HG02840 (cell line): ENCODE measurements at regions not wholly inside any gene's neighbourhood (a gene's known extent, or its start where the extent isn't known, plus 50 kb on each side); places are given as distances from the start of the nearest gene placed in this dataset.

Source experiments
- ATAC-seq: cut with Tn5 transposase; IDR thresholded peaks from one replicate; pipeline ENCODE4 v1.9.1; 2021; ENCODE audit warnings: mild to moderate bottlenecking, moderate library complexity, moderate number of reproducible peaks; ENCODE audit not compliant: unreplicated experiment, low FRiP score

- no peak for ATAC-seq
Observed at GRCh38 chr4:111535792-111536191, 609.5 kb upstream of the FAM241A start.

GRCh38 chr4:111537165-111537564 is 608.1 kb upstream of the FAM241A start:
- ATAC-seq: no peak

DNA sequence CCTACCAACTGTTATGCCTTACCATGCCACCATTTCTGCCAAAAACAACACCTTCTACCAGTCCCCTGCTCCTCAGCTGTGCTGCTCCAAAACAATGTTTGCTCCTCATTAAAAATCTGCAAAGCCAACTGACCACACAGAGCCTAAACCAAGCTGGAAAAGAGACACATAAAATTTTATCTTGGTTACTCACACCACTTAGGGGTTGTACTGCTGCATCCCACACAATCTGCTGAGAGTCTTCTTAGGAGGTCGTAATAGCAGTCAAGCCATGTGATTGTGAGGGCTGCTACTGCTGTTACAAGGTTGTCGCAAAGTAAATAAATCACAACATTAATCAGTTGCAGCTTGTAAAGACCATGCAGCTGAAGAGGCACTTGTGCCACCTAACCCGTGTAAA is 607.4 kb upstream of the FAM241A start:
- ATAC-seq: no peak

- no peak for ATAC-seq
Observed at GRCh38 chr4:111540671-111541070, 604.6 kb upstream of the FAM241A start.

DNA sequence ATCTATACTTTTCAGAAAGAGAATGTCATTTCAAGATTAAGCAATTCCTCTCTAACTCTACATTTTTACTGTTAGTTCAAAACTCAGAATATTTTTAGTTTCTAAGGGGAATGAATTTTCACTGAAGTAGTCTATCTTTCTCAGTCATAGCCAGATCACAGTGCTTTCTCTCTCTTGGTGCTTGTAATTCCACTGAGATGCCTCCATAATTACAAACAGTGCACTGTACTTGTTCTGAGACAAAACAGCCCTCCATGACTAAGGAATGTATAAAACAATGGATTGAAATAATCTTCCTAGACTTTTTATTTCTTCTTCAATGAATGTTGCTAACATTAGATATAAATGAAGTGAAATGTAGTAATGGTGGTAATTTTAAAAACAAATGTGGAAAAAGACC is 603.2 kb upstream of the FAM241A start:
- no peak for ATAC-seq

GRCh38 chr4:111546881-111547280 is 598.4 kb upstream of the FAM241A start:
- no peak for ATAC-seq

DNA sequence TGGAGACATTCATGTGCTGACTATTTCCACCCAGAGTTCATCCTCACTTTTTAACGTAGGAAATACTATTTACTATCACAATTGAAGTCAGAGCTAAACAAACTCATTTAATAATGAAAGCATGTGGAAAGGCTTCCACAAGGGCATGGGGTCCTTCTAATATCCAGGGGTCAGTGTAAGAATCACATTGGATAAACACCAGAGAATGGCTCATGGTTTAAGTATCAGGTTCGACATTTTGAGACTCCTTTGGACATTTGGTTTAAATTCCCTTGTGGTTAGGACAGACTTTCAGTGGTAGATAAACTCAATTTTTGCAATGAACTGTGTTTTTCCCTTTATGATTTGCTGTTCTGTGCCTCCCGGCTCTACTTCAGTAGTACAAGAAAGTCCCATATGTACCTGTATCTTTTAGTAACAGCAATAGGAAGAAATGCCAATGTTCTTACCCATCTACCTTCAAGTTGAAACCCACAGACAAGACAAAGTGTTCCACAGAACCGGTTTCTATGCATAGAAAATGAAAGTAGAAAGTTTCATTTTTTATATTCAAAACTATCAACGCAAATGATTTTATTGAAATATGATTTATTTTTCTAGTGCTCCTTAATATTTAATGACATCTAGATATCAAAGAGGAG is 589.0 kb upstream of the FAM241A start:
- ATAC-seq: no peak

GRCh38 chr4:111556851-111557250 is 588.4 kb upstream of the FAM241A start:
- no peak for ATAC-seq

DNA sequence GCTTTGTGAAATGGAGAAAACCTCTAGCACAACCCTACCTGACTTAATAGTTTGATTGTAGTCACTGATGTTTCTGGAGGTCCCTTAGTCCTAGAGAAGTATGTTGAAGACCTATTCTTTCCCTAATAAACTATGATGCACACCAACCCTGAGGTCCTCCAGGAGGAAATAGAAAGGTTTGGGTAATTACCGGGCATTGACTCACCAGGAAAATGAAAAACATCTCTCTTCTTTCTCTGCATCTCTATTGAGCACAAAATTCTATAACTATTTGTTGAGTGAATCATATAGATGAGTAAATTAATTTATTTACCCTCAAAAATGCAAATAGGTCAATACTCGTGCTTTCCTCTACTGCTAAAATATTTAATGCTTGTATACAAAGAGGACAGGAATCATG is 582.4 kb upstream of the FAM241A start:
- ATAC-seq: no peak

- no peak for ATAC-seq
Observed at GRCh38 chr4:111572470-111572869, 572.8 kb upstream of the FAM241A start.

DNA sequence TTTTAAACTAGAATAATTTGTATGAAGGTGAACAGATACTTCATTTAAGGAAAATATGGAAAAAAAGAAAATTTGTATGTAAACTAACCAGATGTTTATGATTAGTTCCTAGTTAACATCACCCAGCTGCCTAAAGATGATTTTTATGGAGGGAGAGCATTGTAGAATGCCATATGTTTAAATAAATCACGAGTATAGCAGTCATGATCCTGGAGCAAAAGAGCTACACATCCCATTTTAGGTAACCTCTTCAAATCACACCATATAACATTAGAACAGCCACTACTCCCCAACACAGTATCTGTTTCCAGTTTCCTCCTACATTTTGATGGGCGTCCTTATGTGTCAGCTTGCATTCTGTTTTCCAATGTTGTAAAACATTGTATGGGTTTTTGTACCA is 571.9 kb upstream of the FAM241A start:
- no peak for ATAC-seq

- ATAC-seq: no peak
Observed at GRCh38 chr4:111579767-111580166, 565.5 kb upstream of the FAM241A start.

- ATAC-seq: no peak
Observed at GRCh38 chr4:111595456-111595855, 549.8 kb upstream of the FAM241A start.

DNA sequence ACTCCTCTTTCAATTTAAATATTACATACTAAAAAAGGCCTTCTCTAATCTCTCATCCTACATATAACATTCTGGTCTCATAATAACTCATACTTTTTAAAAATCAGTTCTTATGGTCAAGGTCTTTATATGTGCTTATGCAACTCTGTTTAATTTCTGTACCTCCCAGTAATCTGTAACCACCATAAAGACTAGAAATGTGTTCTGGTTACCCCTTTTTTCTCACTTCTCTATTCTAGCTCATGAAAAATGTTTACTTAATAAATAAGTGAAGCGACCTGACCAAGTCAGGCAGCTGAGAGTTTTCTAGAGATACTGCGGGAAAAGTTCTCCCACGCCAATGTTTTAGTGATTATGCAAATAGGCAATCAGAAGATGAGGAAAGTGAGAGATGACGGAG is 548.8 kb upstream of the FAM241A start:
- ATAC-seq: no peak

- no peak for ATAC-seq
Observed at GRCh38 chr4:111601671-111602070, 543.6 kb upstream of the FAM241A start.

GRCh38 chr4:111602848-111603247 is 542.4 kb upstream of the FAM241A start:
- no peak for ATAC-seq

DNA sequence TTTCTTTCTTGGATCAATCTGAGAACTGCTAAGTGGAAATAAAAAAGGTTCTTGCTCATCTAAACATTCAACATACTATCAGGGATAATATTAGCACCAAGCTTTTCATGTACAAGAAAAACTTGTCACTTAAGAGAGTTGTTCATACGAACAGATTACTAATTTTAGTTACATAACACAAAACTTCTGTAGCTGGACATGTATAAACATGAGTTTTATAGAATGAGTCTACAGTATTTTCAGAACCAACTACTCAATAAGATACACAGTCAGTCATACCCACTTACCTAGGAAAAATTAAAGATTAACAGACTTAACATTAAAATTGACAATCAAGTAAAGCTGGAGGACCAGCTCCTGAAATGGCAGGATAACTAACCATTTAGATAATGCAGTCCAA is 540.1 kb upstream of the FAM241A start:
- no peak for ATAC-seq

DNA sequence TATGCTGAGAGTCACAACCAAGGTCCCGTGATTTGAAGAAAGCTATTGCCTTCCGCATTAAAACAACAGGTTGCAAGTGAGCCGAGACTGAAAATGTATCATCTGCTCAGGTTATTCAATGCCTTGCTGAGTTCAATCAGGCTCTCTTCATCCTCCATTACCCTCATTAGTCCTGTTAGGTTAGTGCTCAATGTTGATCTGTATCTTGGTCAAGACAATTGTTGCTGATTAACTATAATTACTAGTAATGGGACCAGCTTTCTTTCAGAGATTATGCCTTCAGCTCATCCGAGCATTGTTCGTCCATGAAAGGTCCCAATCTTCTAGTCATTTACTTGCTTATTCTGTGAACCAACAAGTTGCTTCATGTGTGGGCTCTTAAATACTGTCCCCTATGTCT is 534.6 kb upstream of the FAM241A start:
- no peak for ATAC-seq

DNA sequence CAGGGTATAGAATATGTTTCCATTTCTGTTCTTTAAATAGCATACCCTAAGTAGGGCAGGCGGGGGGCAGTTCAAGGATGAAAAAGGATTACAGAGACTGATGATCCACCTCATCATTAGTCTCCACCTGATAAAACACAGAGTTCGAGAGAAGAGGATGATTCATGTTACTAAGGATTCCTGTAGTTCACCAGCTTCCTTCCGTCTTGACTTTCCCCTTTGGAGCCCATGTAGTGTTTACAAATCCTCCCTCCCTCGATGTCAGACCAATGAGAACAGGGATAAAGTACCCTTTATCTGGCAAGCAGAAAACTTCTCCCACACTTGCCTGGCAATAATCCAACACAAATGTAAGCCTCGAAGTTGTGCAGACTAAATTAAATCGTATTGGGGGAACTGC is 526.3 kb upstream of the FAM241A start:
- ATAC-seq: no peak

GRCh38 chr4:111628437-111628836 is 516.8 kb upstream of the FAM241A start:
- no peak for ATAC-seq

- ATAC-seq: no peak
Observed at GRCh38 chr4:111630705-111631104, 514.5 kb upstream of the FAM241A start.

- no peak for ATAC-seq
Observed at GRCh38 chr4:111631215-111631999, 513.8 kb upstream of the FAM241A start.
